NCI-H526 treated with DMSO at 0.1 percent for 48 hours (cell line): ENCODE measurements at regions not wholly inside any gene's neighbourhood (a gene's known extent, or its start where the extent isn't known, plus 50 kb on each side); places are given as distances from the start of the nearest gene placed in this dataset.

Experiments
- DNase-seq: peaks from one replicate; lab custom pipeline; 2025; lab: John Stamatoyannopoulos, UW

DNA sequence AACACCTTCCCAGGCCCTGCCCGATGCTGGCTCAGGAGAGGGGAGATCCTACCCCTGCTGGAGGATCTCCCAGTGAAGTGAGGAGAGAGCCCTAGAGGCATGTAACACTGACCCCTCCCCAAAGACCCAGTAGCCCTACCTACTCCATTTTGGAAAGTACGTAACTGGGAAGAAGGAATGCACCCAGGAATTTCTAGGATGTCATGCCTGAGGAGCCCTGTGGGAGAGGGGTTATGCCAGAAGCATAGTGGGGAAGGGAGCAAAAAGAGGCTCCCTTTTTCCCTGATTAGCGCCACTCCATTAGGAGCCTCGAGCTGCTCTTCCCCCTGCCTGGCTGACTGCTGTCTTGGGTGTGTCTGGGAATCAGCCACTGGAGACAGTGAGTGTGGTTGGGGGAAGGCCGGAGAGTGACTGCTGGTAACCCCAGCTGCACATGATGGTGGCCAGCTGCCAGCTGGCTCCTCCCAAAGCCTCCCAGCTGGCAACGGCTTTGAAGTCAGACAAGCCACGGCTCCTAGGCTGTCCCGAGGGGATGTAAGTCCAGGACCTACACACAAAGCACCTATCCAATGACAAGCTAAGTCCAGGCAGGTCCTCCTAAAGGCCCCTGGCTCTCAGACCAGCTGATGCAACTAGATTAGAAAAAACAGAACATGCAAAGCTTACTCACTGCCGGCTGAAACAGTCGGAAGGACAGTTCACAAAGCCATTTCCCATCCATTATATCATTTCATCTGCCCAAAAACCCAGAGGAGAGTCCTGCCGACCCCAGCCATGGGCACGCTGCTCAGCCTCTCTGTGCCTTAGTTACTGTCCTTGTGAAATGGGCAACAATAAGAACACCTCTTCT, 136.5 kb upstream of the ABCA1 start:
- peak; percentile 26 for DNase-seq

DNA sequence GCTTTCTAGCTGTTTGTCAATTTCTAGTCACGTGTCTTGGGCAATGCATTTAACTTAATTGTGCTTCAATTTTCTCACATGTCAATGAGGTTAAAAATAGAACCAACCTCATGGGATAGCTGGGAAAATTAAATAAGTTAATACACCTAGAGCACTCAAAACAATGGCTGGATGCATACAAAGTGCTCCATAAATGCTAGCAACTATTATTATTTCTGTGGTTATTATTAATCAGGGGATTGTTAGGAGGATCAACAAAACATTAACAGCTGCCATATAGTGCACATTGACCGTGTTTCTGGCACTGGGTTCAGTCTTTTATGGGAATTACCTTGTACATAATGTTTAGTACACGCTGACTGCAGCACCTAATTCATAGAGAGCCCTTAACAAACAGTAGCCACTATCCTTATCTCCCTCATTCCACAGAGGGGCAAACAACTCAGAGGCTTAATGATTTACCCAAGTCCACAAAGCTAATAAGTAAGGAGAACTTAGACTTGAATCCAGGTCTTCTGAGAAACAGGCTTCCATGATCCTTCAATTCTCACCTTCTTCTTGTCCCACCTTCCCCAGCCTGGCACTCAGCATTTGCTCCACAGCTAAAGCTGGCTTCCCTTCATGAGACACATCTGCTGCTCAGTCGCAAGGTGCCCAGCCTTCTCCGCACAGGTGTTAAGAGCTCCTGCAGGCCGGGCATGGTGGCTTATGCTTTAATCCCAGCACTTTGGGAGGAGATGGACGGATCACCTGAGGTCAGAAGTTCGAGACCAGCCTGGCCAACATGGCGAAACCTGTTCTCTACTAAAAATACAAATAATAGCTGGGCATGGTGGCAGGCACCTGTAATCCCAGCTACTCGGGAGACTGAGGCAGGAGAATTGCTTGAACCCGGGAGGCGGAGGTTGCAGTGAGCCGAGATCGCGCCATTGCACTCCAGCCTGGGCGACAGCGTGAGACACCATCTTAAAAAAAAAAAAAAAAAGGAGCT, 137.4 kb upstream of the ABCA1 start:
- DNase-seq, result no peak

DNA sequence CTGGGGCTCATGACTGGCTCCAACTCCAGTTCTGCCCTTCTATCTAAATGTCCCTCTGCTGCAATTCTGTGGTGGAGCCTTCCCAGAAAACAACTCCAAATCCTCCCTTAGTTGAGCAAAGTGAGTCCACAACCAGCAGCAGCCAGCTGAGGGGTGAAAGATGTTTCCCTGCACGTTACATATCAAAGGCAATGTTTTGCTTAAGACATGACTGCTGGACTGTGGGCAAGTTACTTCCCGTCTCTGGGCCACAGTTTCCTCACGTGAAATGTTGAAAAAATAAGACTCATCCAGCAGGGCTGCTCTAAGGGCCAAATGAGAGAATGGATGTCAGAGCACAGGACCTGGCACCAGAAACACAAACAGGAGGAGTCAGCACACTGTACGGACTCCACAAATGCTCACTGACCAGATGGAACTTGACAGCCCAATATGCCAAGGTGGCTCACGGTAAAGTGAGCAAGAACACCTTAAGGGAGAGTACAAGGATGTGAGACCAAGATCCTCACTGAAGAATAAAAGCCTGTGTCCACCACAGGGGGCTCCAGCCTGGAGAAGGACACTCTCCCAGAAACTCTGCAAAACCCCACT, 138.4 kb upstream of the ABCA1 start:
- DNase-seq, result no peak

DNA sequence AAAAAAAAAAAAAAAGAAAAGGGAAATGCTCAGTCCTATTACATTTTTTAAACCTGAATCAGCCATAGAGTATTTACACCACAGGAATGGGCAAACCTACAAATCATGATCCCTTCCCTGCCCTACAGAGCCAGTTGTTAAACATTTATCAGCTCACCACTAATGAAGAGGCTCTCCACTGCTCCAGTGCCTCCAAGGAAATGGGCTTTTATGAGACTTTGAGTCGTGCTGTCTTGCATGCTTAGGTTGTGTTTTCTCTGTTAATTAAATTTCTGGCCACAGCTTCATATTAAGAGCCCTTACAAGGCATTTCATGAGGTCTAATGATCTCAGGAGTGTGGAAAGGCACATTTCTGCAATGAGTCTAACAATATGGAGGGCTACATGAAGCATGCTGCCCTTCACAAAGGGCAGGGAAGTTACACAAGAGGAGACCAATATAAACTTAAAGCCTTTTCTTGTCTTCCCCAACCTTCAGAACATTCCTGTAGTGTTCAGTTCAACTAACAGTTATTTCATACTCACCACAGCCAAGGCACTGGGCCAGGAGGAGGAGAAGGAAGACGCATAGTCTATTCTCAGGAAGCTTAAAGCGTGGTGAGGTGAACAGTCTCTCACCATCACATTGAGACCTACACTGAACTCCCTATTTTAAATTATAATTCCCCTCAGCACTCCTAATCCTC, 140.1 kb upstream of the ABCA1 start:
- DNase-seq, result no peak

DNA sequence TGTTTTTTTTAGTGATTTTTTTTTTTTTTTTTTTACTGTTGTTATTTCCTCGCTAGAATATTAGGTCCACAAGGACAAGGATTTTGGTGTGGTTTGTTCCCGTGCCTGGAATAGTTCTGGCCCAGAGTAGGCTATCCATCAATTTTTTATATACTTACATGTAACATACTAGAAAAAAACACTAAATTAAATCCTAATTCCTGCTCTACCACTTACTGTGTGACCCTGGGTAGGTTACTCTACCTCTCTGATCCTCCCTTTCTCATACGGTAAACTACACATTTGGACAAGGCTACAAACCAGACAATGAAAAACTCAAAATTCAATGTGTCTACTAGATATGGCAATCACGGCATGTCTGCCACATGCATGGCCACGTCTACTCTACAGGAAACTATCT, 141.3 kb upstream of the ABCA1 start:
- DNase-seq, result no peak

DNA sequence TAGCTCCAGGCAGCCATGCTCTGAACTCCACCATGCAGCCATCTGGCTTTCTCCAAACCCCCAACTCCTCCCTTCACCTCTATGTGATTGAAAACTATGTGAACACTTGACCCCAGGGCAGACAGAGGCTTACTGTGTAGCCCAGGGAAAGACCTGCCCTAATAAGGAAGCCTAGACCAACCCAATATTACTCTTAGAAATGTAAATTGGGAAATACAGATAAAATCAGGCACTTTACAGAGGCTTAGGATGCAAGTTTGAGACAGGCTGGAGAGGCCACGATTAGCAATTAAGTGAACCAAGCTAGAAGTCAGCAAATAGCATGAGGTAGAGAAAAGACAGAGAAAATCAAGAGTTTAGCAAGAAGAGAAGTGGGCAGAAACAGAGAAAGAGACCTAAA, 141.7 kb upstream of the ABCA1 start:
- DNase-seq, result no peak

DNA sequence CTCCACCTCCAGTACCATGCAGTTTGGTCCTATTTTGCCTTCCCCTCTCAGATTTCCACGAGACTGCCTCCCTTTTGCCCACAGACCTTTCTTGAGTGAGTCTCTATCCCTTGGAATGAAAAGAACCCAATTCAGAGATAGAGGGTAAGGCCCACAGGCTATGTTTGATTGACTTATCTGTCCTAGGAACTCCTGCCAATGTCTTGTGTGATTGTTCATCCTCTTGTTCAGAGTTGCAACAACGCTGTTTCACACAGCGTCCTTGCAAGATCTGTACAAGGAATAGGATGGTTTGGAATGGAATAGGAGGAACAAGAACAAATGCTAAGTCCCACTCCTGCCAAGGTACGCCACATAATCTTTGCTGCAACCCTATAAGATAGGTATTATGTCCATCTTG, 142.2 kb upstream of the ABCA1 start:
- no peak for DNase-seq

DNA sequence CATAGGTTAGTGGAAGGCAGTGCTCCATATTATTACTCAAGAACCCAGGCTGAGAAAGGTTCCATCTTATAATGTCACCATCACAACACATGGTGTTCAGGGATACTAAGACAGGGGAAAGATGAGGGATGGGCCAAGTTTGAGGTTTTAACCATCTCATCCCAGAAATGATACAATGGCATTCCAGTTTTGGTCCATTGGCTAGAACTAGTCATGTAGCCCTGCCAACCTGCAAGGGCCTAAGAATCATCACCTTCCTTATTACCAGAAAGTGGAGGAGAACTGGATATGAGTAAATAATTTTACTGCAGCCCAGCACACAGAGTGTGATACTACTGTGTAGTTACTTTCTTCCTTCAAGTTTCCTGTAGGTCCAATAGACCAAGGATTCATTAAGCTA, 144.5 kb upstream of the ABCA1 start:
- DNase-seq, result no peak

DNA sequence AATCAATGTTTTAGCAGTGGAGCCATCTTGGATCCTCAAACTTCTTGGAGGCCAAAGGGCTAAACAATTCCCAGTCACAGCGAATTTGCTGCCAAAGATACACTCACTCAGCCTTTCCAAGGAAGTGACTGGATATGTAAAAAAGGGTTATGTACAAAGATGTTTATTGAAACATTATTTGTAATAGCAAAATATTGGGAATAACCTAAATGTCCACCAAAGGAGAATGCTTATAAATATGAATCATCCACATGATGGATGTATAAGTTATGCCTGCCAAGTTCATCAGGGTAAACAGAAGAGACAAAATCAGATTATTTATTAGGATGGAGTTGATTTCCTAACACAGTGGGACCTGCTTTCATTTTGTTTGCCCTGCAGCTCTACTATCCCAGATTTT, 145.2 kb upstream of the ABCA1 start:
- no peak for DNase-seq

DNA sequence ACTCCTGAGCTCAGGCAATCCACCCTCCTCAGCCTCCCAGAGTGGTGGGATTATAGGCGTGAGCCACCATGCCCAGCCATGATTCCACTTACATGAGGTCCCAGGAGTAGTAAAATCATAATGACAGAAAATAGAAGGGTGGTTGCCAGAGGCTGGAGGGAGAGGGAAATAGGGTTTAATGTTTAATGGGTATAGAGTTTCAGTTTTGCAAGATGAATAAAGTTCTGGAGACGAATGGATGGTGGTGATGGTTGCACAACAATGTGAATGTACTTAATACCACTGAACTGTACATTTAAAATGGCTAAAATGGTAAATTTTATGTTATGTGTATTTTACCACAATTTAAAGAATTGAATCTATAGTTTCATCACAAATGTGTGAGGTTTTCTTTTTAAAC, 146.5 kb upstream of the ABCA1 start:
- no peak for DNase-seq

DNA sequence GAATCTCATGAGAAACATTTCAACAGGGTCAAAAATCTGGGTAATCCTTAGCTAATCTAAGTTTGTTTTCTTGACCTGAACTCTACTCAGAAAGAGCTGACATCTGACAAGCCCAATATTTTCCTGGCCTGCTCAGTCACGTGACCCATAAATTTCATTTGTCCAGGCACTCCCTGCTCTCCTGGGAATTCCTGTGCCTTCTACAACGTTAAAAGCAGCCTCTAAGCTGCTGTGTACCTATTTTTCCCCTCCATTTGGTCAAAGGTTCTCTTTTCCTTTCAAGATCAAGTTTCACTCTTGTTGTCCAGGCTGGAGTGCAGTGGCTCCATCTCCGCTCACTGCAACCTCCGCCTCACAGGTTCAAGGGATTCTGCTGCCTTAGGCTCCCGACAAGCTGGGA, 148.8 kb upstream of the ABCA1 start:
- no peak for DNase-seq

DNA sequence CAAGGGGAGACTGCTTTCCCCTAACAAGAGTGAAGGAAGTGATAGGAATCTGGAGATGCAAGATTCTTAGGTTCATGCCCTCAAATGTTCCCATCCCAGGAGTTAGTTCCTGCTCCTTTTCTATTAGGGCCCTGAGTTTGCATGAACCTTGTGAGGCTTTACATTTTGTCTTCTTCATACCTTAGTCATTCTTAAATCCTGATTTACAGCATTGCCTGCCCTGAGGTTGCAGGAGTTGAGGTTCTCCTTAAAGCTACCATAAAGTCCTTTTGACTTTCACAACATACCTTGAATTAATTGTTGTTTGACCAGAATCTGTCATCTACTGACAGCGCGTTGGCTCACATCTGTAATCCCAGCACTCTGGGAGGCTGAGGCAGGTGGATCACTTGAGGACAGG, 151.5 kb upstream of the ABCA1 start:
- DNase-seq, result no peak

DNA sequence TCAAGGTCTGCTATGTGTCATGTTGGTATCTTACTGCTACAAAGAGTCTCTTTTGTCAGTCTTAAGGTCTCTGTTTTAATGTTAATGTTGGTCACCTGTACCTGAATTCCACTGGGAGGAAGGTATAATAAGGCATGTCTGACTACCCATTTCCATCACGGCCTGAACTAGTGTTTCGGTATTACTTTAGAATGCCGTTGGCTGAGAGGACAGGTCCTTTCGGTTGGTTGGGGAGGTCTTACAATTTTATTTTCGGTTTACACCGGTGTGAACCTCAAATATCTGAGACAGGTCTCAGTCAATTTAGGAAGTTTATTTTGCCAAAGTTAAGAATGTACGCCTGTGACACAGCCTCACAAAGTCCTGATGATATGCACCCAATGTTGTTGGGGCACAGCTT, 154.9 kb upstream of the ABCA1 start:
- no peak for DNase-seq

DNA sequence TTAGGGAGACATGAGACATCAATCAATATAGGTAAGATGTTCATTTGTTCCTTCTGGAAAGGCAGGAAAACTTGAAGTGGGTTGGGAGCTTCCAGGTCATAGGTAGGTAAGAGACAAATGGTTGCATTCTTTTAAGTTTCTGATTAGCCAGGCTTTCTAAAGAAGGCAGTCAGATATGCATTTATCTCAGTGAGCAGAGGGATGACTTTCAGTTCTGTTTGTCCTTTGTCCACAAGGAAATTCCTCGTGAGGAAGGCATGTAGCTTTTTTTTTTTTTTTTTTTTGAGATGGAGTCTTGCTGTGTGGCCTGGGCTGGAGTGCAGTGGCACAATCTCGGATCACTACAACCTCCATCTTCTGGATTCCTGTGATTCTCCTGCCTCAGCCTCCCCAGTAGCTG, 155.3 kb upstream of the ABCA1 start:
- DNase-seq, result no peak

DNA sequence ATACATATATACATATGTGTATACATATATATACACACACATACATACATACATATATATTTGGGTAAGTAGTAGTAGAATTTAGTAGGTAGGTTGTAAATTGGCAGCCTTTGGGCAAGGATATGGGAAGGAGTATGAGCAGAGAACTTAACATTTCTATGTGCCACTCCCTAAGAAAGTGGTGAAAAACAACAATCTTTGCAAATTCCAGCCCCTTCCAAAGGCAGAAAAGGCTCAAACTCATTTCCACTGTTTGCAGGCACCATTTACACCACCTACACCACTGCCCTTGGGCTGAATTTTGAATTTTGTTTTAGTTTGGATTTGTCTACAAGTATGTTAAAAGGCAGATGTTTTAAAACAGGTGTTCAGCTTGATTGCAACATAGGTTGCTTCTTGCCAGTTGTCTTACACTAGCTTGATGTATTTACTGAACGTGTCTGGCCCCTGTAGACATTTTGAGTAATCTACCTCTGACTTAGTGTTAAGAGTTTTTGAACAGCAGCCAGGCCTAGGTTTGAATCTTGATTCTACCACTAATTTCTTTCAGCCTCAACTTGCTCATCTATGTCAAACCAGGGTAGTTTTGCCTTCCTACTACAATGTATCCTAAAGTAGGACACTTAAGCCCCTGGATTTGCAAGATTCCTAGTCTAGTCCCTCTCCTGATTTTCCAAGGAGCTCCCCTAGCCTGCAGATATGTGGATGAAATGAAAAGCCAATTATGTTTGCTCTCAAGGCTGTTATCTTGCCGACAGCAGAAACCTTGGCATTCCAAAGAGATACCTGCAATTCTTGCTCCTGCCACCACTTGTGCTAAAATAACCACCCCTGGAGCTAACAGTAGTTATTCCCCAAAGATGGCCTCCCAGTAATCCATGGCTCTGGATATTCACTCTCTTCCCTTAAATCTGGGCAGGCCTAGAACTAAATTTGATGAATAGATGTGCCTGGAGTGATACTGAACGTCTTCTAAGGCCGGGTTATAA, 156.2 kb upstream of the SLC44A1 start:
- no peak for DNase-seq

DNA sequence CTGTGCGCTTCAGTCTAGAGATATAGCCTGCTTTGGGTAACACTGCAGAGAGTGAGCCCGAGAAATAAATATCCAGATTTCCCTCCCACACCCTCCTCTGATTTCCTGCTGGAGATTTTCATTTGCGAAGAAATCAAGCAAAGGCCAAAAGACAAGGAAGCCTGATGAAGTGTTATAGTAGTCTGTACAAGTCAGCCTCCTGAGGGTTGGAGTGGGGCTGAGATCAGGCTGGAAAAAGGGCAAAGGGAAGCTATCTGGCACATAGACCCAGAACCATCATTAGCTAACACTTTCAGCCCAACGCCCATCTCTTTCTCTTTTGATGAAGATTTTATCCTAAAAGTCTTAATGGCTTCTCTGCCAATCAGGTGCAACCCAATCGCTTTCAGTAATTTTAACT, 154.6 kb upstream of the SLC44A1 start:
- DNase-seq, result no peak

DNA sequence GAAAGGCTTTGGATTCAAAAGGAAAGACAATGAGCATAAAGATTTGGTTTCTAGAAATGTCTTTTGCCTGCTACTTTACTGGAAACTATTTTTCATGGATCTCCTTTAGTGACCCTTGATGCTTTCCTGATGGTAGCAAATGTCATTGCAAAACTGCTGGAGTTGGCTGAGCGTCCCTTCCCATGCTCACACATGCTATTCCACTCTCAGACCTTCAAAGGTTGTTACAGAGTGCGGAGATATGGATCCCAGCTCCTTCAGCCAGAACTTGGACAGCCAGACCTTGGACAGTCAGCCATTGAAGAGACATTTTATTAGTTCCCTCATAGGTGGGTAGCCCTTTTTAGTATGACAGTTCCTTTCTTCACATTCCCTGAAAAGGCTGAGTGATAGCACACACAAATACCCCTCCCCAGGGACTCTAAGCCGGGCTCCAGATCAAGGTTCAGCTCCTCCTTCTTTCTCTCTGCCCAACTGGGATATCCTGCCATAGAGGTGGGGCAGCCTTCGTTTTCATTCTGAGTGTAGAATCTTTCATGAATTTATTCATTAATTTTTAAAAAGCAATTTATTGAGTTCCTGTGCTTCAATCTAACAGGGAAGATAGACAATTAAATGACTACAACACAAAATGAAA, 153.3 kb upstream of the SLC44A1 start:
- no peak for DNase-seq

DNA sequence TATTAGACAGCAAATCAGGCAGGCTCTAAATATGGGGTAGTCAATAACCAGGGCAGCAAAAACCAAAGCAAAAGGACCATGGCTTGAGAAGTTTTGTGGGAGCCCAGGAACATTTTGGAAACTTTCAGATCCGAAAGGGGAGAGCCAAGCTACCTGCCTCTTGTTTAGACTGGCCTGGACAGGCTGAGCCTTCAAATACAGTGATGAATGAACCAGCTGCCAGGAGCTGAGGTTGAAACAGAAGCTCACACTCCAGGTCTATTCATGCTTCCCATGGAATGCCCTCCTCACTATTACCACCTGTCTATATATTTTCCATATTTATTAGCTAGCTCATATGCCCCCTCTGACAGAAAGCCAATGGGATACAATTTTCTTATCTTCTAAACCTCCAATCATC, 150.8 kb upstream of the SLC44A1 start:
- DNase-seq, result no peak

DNA sequence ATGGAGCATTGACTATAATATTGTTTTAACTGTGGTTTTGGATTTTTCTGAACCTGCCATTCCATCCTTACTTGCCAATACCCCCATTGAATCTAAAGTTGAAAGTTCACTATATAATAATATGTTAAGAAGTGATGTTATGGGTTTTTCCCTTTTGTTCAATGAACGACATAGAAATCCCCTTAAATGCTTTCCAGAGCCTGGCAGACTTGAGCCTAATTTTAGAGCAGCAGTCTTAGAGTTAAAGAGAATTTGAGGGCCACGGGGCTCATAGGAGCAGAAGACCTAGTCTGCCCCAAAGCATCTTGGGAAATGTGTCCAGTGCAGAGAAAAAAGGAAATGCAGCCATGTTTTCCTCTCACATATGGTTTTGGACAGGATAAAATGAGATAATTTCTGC, 146.1 kb upstream of the SLC44A1 start:
- no peak for DNase-seq

DNA sequence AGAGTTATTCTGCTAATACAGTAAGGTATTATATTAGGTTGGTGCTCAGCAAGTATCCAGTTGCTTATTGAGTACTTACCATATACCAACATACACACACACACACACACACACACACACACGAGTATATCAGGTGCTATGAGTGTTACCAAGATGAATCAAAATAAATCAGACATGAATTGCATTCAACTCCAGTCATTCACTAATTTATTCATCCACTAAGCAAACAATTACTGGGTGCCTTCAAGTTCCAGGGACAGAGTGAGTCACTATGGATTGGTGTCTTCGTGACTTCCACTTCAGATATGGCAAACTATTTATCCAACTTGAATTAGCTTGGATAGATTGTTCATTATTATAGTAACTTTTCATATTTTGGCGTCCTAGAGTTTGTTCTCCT, 140.7 kb upstream of the SLC44A1 start:
- DNase-seq, result no peak
